Ascending aorta (tissue), 2 donors: ENCODE measurements at regions not wholly inside any gene's neighbourhood (a gene's known extent, or its start where the extent isn't known, plus 50 kb on each side); places are given as distances from the start of the nearest gene placed in this dataset.

Experiments used
- DNase-seq, 2 donors: peaks; one replicate each; pipeline ENCODE4 v3.0.0-alpha.2; 2019; ENCODE audit warnings: low spot score in 2 of 2
- H3K27ac ChIP-seq, 2 donors: fragments of 200-600 bp; sonication (generic); one replicate each; pipeline ENCODE4 v1.5.1; 2016 to 2017; ENCODE audit warnings: mild to moderate bottlenecking in 1 of 2
- H3K27me3 ChIP-seq: fragments of 200-600 bp; sonication (generic); one replicate; pipeline ENCODE4 v1.5.1; 2017
- H3K36me3 ChIP-seq, 2 donors: fragments of 200-600 bp; sonication (generic); one replicate each; pipeline ENCODE4 v1.5.1; 2016
- H3K4me1 ChIP-seq, 2 donors: fragments of 200-600 bp; sonication (generic); one replicate each; pipeline ENCODE4 v1.5.1; 2016 to 2017; ENCODE audit warnings: mild to moderate bottlenecking in 1 of 2
- H3K4me3 ChIP-seq, 2 donors: fragments of 200-600 bp; sonication (generic); one replicate each; pipeline ENCODE4 v1.5.1; 2016 to 2017; ENCODE audit warnings: mild to moderate bottlenecking in 1 of 2
- H3K9me3 ChIP-seq, 2 donors: fragments of 200-600 bp; sonication (generic); one replicate each; pipeline ENCODE4 v1.5.1; 2016
- intact Hi-C: fragments of 100-400 bp; cut with DNase I; formaldehyde crosslinking; loops from one replicate; pipeline ENCODE4 v1.15.1; 2023
- TF ChIP-seq, protein P1 (sequence below), 3 experiments: fragments of 200-600 bp in 2 of 3; fragments of 450-650 bp in 1 of 3; sonication (generic) in 2 of 3; IDR thresholded peaks; one replicate each; pipeline ENCODE4 v1.5.1; 2016 to 2019; ENCODE audit warnings: antibody characterized with exemption in 3 of 3, mild to moderate bottlenecking in 1 of 3, moderate library complexity in 1 of 3

DNA sequence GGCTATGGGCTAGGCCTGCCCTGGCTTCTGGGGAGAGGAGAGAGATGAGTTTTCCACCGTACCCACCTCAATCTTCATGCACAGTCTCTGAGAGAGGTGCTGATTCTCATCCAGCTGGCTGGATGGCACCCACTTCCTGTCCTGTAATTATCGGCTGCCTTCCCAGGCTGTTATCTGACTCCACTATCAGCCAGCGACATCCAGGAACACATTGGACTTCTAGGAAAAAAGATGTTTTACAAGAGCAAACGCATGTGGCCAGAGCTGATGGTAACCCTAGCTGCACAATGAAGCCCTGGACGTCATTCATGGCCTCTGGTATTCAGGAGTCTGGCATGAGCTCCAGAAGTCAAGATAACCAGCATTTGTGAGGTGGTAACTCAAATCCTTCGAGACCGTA, 137.4 kb downstream of the EHF start:
- no peak overlapping the region for H3K4me3 ChIP-seq
- H3K4me1 ChIP-seq, result no peaks in the 10 kb centered on the region
- TF ChIP-seq, protein P1, sequence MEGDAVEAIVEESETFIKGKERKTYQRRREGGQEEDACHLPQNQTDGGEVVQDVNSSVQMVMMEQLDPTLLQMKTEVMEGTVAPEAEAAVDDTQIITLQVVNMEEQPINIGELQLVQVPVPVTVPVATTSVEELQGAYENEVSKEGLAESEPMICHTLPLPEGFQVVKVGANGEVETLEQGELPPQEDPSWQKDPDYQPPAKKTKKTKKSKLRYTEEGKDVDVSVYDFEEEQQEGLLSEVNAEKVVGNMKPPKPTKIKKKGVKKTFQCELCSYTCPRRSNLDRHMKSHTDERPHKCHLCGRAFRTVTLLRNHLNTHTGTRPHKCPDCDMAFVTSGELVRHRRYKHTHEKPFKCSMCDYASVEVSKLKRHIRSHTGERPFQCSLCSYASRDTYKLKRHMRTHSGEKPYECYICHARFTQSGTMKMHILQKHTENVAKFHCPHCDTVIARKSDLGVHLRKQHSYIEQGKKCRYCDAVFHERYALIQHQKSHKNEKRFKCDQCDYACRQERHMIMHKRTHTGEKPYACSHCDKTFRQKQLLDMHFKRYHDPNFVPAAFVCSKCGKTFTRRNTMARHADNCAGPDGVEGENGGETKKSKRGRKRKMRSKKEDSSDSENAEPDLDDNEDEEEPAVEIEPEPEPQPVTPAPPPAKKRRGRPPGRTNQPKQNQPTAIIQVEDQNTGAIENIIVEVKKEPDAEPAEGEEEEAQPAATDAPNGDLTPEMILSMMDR (IDR thresholded peaks at IDR 0.05), result no peak
- intact Hi-C loops, result no loop called here
- DNase-seq, result no peak
- no peaks in the 10 kb centered on the region for H3K9me3 ChIP-seq
- no peaks in the 10 kb centered on the region for H3K36me3 ChIP-seq
- H3K27me3 ChIP-seq, result no peaks in the 10 kb centered on the region
- no peak overlapping the region for H3K27ac ChIP-seq

DNA sequence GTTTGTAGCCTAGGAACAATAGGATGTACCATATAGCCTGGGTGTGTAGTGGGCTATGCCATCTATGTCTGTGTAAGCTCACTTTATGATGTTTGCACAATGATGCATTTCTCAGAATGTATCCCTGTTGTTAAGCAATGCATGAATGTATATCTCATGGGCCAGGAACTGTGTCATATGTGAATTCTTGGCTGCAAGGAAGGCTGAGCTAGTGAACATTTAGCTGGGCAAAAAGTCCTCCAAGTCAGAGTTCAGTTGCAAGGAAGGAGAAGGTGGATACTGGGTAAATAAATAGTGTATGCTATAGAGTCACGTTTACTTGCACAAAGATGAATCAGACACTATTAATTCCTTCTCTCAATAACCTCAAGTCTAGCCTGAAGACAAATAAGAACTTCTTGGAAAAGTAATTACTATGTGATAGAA, 136.1 kb downstream of the EHF start:
- no peak for DNase-seq
- H3K4me3 ChIP-seq, result no peak overlapping the region
- TF ChIP-seq, protein P1 (IDR thresholded peaks at IDR 0.05), result no peak

DNA sequence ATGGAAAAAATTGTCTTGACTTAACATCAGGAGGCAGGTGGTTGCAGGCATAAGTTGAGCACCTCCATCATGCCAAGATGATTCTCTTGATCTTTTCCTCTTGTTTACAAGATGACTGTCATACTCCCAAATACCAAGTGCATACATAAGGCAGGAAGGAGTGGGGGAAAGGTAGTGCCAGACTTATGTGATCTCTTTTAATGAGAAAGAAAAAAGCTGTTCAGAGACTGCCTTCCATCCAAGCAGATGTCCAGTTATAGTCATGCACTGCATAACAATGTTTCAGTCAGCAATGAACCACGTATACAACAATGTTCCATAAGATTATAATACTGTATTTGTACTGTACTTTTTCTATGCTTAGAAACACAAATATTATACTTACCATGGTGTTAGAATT, 135.7 kb downstream of the EHF start:
- DNase-seq, result no peak
- H3K27me3 ChIP-seq, result no peaks in the 10 kb centered on the region
- no peaks in the 10 kb centered on the region for H3K9me3 ChIP-seq
- no peaks in the 10 kb centered on the region for H3K4me1 ChIP-seq
- no peak overlapping the region for H3K27ac ChIP-seq
- TF ChIP-seq, protein P1 (IDR thresholded peaks at IDR 0.05), result no peak
- no peaks in the 10 kb centered on the region for H3K36me3 ChIP-seq
- no peak overlapping the region for H3K4me3 ChIP-seq
- intact Hi-C loops, result no loop called here

More for the DNA sequence above, 136.1 kb downstream of the EHF start:
- no peaks in the 10 kb centered on the region for H3K9me3 ChIP-seq
- intact Hi-C loops, result no loop called here
- H3K27ac ChIP-seq, result no peak overlapping the region
- H3K27me3 ChIP-seq, result no peaks in the 10 kb centered on the region
- H3K36me3 ChIP-seq, result no peaks in the 10 kb centered on the region
- H3K4me1 ChIP-seq, result no peaks in the 10 kb centered on the region

DNA sequence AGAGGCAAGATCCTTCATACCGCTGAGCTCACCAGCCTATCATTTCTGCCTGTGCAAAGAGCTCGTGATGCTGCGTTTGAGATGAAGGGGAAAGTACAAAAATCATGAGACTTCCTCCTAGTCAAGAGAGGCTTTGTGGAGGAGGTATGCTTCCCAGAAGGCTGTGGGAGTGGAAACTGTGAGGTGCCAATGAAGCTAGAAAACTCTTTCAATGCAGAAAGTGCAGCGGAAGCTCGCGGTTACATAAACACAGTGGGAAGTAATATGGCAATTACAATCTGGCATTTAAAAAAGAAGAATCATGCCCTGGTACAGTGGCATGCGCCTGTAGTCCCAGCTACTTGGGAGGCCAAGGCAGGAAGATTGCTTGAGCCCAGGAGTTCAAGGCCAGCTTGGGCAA, 134.8 kb downstream of the EHF start:
- intact Hi-C loops, result no loop called here
- no peaks in the 10 kb centered on the region for H3K27me3 ChIP-seq
- no peaks in the 10 kb centered on the region for H3K36me3 ChIP-seq
- no peaks in the 10 kb centered on the region for H3K9me3 ChIP-seq
- TF ChIP-seq, protein P1 (IDR thresholded peaks at IDR 0.05), result no peak
- H3K4me3 ChIP-seq, result no peak overlapping the region
- no peak overlapping the region for H3K27ac ChIP-seq
- DNase-seq, result no peak
- H3K4me1 ChIP-seq, result no peaks in the 10 kb centered on the region

DNA sequence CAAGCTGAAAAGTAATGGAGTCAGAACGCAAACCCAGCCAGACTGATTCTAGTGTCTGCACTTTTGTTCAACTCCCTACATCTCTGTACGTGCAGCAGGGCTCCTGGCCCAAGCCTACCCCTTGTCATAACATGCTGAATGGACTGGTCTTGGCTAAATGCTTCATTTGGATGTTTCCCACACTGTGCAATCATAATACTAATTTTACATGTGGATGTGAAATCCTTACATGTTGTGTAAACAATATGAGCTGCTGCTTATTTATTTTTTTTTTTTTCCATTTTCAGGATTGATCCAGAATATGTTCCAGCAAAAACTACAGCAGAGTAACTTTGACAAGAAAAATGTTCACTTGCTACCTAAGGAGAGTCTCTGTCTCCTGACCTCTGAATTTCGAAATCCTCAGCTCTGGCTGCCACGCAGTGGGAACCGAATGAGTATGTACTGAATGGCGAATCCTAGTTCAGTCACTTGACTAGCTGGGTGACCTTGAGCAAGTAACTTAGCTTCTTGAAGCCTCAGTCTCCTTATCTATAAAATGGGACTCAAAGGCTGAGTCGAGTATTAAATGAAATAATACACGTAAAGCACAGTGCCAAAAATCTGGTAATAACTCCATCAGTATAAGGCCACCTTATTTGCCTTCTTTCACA, 133.4 kb downstream of the EHF start:
- no peaks in the 10 kb centered on the region for H3K36me3 ChIP-seq
- H3K4me3 ChIP-seq, result no peak overlapping the region
- TF ChIP-seq, protein P1 (IDR thresholded peaks at IDR 0.05), result no peak
- DNase-seq, result no peak
- no peaks in the 10 kb centered on the region for H3K27me3 ChIP-seq
- H3K9me3 ChIP-seq, result no peaks in the 10 kb centered on the region
- intact Hi-C loops, result no loop called here
- no peak overlapping the region for H3K27ac ChIP-seq
- no peaks in the 10 kb centered on the region for H3K4me1 ChIP-seq
